Transverse colon (tissue), 4 donors: ENCODE measurements at regions not wholly inside any gene's neighbourhood (a gene's known extent, or its start where the extent isn't known, plus 50 kb on each side); places are given as distances from the start of the nearest gene placed in this dataset.

Source experiments
- DNase-seq: peaks from one replicate; pipeline ENCODE4 v3.0.0-alpha.2; 2019
- H3K27ac ChIP-seq, 4 donors: fragments of 200-600 bp; sonication (generic); 2 replicates each; pipeline ENCODE4 v1.5.1; 2016 to 2018; ENCODE audit warnings: inconsistent platforms in 4 of 4
- H3K27me3 ChIP-seq: fragments of 200-600 bp; sonication (generic); 2 replicates; pipeline ENCODE4 v1.5.1; 2017; ENCODE audit warnings: inconsistent platforms
- H3K36me3 ChIP-seq, 4 donors: fragments of 200-600 bp; sonication (generic); 2 replicates each; pipeline ENCODE4 v1.5.1; 2017 to 2019; ENCODE audit warnings: inconsistent platforms in 4 of 4
- H3K4me1 ChIP-seq, 4 donors: fragments of 200-600 bp; sonication (generic); 2 replicates each; pipeline ENCODE4 v1.5.1; 2017 to 2020; ENCODE audit warnings: inconsistent platforms in 4 of 4
- H3K4me3 ChIP-seq, 4 donors: fragments of 200-600 bp; sonication (generic); 1 replicate in 1 of 4; 2 replicates in 3 of 4; pipeline versions ENCODE4 v1.5.1 to v1.6.1; 2017 to 2019; ENCODE audit warnings: inconsistent platforms in 4 of 4
- H3K9me3 ChIP-seq, 2 donors: fragments of 200-600 bp; sonication (generic); 2 replicates each; pipeline ENCODE4 v1.5.1; 2017 to 2019; ENCODE audit warnings: inconsistent platforms in 2 of 2
- CTCF ChIP-seq, 5 experiments: fragments of 200-600 bp in 3 of 5; fragments of 450-650 bp in 2 of 5; sonication (generic) in 3 of 5; IDR thresholded peaks; 1 replicate in 2 of 5; 2 replicates in 3 of 5; pipeline ENCODE4 v1.5.1; 2016 to 2017; ENCODE audit warnings: antibody characterized with exemption in 5 of 5, inconsistent platforms in 3 of 5, mild to moderate bottlenecking in 2 of 5, moderate library complexity in 1 of 5
- EP300 ChIP-seq: sonication (generic); formaldehyde crosslinking; IDR thresholded peaks from one replicate; pipeline ENCODE4 v1.6.1; 2017; ENCODE audit warnings: antibody characterized with exemption, low read depth
- POLR2A ChIP-seq: fragments of 450-650 bp; IDR thresholded peaks from one replicate; pipeline ENCODE4 v1.6.1; 2016; ENCODE audit warnings: antibody characterized with exemption, mild to moderate bottlenecking, moderate library complexity
- POLR2AphosphoS5 ChIP-seq, 3 donors: sonication (generic); formaldehyde crosslinking; IDR thresholded peaks; one replicate each; pipeline ENCODE4 v1.6.1; 2016; ENCODE audit warnings: antibody characterized with exemption in 3 of 3
- WGBS, 2 donors: methylation state at CpG; one replicate each; pipeline ENCODE4 v1.1.5; 2018; ENCODE audit warnings: low coverage in 1 of 2; 5-methylcytosine and 5-hydroxymethylcytosine counted together
- in situ Hi-C, 4 donors: fragments of 200-750 bp; cut with MboI; loops; one replicate each; pipeline versions ENCODE4 v1.15.0 to v1.15.1; 2017; ENCODE audit warnings: low sequenced_read_pairs in 3 of 4, low pct_ligation_motif_present in 1 of 4, low pct_unique_long_range_greater_than_20kb in 1 of 4
- intact Hi-C: fragments of 100-400 bp; cut with DNase I; formaldehyde crosslinking; loops from one replicate; pipeline ENCODE4 v1.15.1; 2023; ENCODE audit warnings: low total_unique reads

DNA sequence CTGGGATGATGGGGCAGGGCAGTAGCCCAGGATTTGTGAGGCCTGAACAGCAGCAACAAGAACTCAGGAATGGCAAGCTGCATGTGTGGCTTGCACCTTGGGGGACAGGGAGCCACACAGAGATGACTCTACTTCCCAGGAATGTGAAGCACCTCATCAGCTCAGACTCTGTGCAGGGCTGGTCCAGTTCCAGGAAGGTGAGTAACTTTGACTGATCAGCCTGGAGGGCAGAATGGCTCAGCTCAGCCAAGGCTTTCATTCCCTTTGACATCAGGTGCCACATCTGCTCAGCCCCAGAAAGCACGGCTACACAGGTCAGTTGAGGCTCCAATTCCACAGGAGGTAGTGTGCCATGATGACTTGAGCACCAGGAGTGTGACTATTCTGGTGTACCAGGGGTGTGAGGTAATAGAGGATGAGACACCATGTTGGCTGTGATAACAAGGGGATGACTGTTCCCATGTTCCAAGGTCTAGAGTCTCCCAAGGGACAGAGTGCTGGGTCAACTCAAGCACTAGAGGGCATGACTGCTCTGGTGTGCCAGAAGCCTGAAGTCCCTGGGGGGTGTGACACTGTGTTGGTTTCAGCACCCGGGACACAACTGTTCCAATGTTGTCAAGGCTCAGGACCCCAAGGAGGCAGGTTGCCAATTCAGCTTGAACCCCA is 625.8 kb upstream of the ADGRL2 start:
- intact Hi-C loops, result no loop called here

DNA sequence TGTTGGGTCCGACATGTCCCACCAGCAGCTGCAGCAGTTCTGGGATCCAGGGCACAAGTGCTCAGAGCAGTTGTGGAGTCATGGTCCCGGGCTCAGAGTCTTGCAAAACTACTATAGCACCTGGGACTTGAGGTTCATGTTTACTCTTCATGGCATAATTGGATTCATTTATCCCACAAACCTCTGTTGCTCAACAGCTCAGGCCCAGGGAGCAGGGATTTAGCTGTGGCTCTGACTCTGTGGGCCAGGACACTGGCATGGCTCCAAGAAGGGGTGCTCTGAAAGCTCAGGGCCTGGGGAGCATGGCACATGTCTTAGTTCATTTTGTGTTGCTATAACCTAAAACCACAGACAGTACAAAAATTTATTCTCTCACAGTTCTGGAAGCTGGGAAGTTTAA is 626.7 kb upstream of the ADGRL2 start:
- intact Hi-C loops (no loop called here), in situ Hi-C loops (no loop called here)
- H3K9me3 ChIP-seq, result peaks cover 5% of the 10 kb centered on the region in 2 donors
- DNase-seq, result no peak
- TF ChIP-seq CTCF (IDR thresholded peaks at IDR 0.05) (no peak), POLR2A (no peak), POLR2AphosphoS5 (IDR thresholded peaks at IDR 0.05) (no peak), EP300 (no peak)
- H3K4me3 ChIP-seq, result no peak overlapping the region
- 88% methylated on average over 2 of the region's 2 CpGs; no CpG with 5 or more reads in 1 of the 2 donors for WGBS, 2 donors
- H3K27me3 ChIP-seq, result no peaks in the 10 kb centered on the region
- H3K4me1 ChIP-seq, result no peaks in the 10 kb centered on the region
- H3K27ac ChIP-seq, result no peak overlapping the region
- no peaks in the 10 kb centered on the region for H3K36me3 ChIP-seq

More for the DNA sequence above, 625.8 kb upstream of the ADGRL2 start:
- Histone ChIP-seq H3K9me3 (peaks cover 3 to 5% of the 10 kb centered on the region in 2 donors), H3K4me3 (no peak overlapping the region), H3K36me3 (no peaks in the 10 kb centered on the region), H3K4me1 (no peaks in the 10 kb centered on the region), H3K27ac (no peak overlapping the region), H3K27me3 (no peaks in the 10 kb centered on the region)
- WGBS, 2 donors, result 85% methylated on average over 2 of the region's 2 CpGs; no CpG with 5 or more reads in 1 of the 2 donors
- in situ Hi-C loops, result no loop called here
- no peak for DNase-seq
- TF ChIP-seq CTCF (IDR thresholded peaks at IDR 0.05), result no peak
- TF ChIP-seq POLR2A, result no peak
- TF ChIP-seq POLR2AphosphoS5 (IDR thresholded peaks at IDR 0.05), result no peak
- TF ChIP-seq EP300, result no peak

DNA sequence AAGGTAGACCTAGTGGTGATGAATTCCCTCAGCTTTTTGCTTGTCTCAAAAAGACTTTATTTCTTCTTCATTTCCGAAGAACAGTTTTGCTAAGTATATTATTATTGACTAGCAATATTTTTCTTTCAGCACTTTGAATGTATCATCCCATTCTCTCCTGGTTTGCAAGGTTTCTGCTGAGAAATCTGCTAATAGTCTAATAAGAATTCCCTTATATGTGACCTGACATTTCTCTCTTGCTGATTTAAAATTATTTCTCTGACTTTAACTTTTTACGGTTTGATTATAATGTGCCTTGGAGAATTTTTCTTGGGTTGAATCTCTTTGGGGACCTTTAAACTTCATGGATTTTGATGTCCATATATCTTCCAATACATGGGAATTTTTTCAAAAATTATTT is 628.3 kb upstream of the ADGRL2 start:
- no peak overlapping the region for H3K4me3 ChIP-seq
- H3K36me3 ChIP-seq, result no peaks in the 10 kb centered on the region
- in situ Hi-C loops (no loop called here), intact Hi-C loops (no loop called here)
- H3K27ac ChIP-seq, result no peak overlapping the region
- H3K27me3 ChIP-seq, result no peaks in the 10 kb centered on the region
- H3K4me1 ChIP-seq, result no peaks in the 10 kb centered on the region
- 92 to 97% methylated on average over 2 of the region's 2 CpGs for WGBS, 2 donors
- TF ChIP-seq POLR2AphosphoS5 (IDR thresholded peaks at IDR 0.05) (no peak), CTCF (IDR thresholded peaks at IDR 0.05) (no peak), EP300 (no peak), POLR2A (no peak)
- no peak for DNase-seq
- H3K9me3 ChIP-seq, result peaks cover 5% of the 10 kb centered on the region in 2 donors

- intact Hi-C loops, result no loop called here
- no peak for DNase-seq
- Histone ChIP-seq H3K9me3 (peaks cover 5% of the 10 kb centered on the region in 2 donors), H3K27me3 (no peaks in the 10 kb centered on the region), H3K4me3 (no peak overlapping the region), H3K36me3 (no peaks in the 10 kb centered on the region), H3K4me1 (no peaks in the 10 kb centered on the region), H3K27ac (no peak overlapping the region)
- in situ Hi-C loops, result no loop called here
- TF ChIP-seq CTCF (IDR thresholded peaks at IDR 0.05) (no peak), POLR2A (no peak), EP300 (no peak), POLR2AphosphoS5 (IDR thresholded peaks at IDR 0.05) (no peak)
- 64 to 76% methylated on average over 2 of the region's 2 CpGs for WGBS, 2 donors
Measured at GRCh38 chr1:81170721-81171120, 630.0 kb upstream of the ADGRL2 start.
